Erythroblast (primary cell): ENCODE measurements at regions not wholly inside any gene's neighbourhood (a gene's known extent, or its start where the extent isn't known, plus 50 kb on each side); places are given as distances from the start of the nearest gene placed in this dataset.

Experiments used
- GATA1 ChIP-seq: IDR thresholded peaks from 2 replicates; pipeline ENCODE4 v1.6.1; 2011; ENCODE audit warnings: low read depth, mild to moderate bottlenecking, control low read depth, low read length, moderate library complexity
- POLR2A ChIP-seq: IDR thresholded peaks from 2 replicates; pipeline ENCODE4 v1.6.1; 2011; ENCODE audit warnings: mild to moderate bottlenecking, low read length

DNA sequence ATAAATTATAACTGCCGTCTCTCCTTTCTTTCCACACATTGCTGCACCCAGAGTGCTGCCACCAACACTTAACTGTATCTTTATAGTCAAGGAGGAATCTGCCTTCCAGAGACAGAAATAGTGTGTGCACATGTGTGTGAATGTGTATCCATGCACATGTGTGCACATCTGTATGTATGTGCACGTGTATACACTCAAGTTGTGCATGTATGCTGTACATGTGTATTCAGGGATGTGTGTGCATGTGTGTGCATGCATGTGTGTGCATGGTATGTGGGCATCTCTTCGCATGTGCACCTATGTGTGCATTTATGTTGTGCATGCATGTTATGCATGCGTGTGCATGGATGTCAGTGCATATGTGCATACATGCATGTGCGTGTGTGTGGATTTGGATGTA, 253.3 kb downstream of the KLF6 start:
- no peak for TF ChIP-seq POLR2A
- TF ChIP-seq GATA1 = no peak
